Tibial nerve (tissue), 4 donors: ENCODE measurements at regions not wholly inside any gene's neighbourhood (a gene's known extent, or its start where the extent isn't known, plus 50 kb on each side); places are given as distances from the start of the nearest gene placed in this dataset.
"Not testable (repeated sequence)": the region's sequence is repeated elsewhere in the genome, so short reads cannot be mapped to it uniquely, and the experiment has no call there.

ENCODE experiments used
- DNase-seq, 2 donors: peaks; one replicate each; pipeline ENCODE4 v3.0.0-alpha.2; 2019; ENCODE audit warnings: low spot score in 2 of 2
- H3K27ac ChIP-seq, 4 donors: fragments of 200-600 bp; sonication (generic) in 3 of 4; one replicate each; pipeline ENCODE4 v1.5.1; 2017 to 2019; ENCODE audit warnings: mild to moderate bottlenecking in 1 of 4
- H3K27me3 ChIP-seq, 2 donors: fragments of 200-600 bp; sonication (generic) in 1 of 2; one replicate each; pipeline versions ENCODE4 v1.5.1 to v1.6.0; 2017 to 2019
- H3K36me3 ChIP-seq, 3 donors: fragments of 200-600 bp; sonication (generic); one replicate each; pipeline ENCODE4 v1.5.1; 2018 to 2019
- H3K4me1 ChIP-seq, 4 donors: fragments of 200-600 bp; sonication (generic) in 3 of 4; one replicate each; pipeline ENCODE4 v1.5.1; 2017 to 2019
- H3K4me3 ChIP-seq, 4 donors: fragments of 200-600 bp; sonication (generic) in 3 of 4; one replicate each; pipeline ENCODE4 v1.5.1; 2017 to 2019; ENCODE audit warnings: mild to moderate bottlenecking in 1 of 4, moderate library complexity in 1 of 4
- H3K9me3 ChIP-seq, 4 donors: fragments of 200-600 bp; sonication (generic) in 3 of 4; one replicate each; pipeline ENCODE4 v1.5.1; 2017 to 2019
- EP300 ChIP-seq, 2 donors: sonication (generic); formaldehyde crosslinking; IDR thresholded peaks; one replicate each; pipeline ENCODE4 v1.6.1; 2017; ENCODE audit warnings: antibody characterized with exemption in 2 of 2, mild to moderate bottlenecking in 1 of 2
- POLR2A ChIP-seq, 2 donors: fragments of 450-650 bp; IDR thresholded peaks; one replicate each; pipeline ENCODE4 v1.6.1; 2017; ENCODE audit warnings: antibody characterized with exemption in 2 of 2, mild to moderate bottlenecking in 2 of 2, moderate library complexity in 2 of 2
- WGBS, 2 donors: methylation state at CpG; one replicate each; pipeline ENCODE4 v1.1.5; 2018; 5-methylcytosine and 5-hydroxymethylcytosine counted together
- TF ChIP-seq, protein P1 (sequence below), 5 experiments: fragments of 200-600 bp in 3 of 5; fragments of 450-650 bp in 2 of 5; sonication (generic) in 3 of 5; IDR thresholded peaks; one replicate each; pipeline ENCODE4 v1.5.1; 2016 to 2019; ENCODE audit warnings: antibody characterized with exemption in 5 of 5, mild to moderate bottlenecking in 3 of 5, moderate library complexity in 2 of 5

DNA sequence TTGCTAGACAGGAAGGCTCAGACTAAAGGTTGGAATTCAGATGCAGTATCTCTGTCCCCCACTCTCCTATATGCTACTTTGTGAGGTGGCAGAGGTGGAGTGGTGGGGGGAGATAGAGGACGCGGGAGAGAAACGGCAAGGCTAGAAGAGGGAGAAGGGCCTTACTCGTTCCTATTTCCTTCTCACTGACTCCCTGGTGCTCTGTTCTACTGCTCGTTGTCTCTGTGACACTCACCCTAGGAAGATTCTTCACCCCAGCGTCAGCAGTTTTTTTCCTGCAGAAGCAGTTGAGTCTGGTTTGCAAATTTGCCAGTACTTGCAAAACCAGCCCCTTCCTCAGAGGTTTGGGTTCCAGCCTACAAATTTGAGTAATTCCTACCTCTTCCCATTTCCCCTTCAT, 801.1 kb upstream of the SLC35B3 start:
- no peak overlapping the region for H3K4me3 ChIP-seq
- H3K9me3 ChIP-seq: peaks cover 0 to 7% (median 0%) of the 10 kb centered on the region in 4 donors
- TF ChIP-seq EP300 (IDR thresholded peaks at IDR 0.05) (no peak), POLR2A (IDR thresholded peaks at IDR 0.05) (no peak)
- TF ChIP-seq, protein P1, sequence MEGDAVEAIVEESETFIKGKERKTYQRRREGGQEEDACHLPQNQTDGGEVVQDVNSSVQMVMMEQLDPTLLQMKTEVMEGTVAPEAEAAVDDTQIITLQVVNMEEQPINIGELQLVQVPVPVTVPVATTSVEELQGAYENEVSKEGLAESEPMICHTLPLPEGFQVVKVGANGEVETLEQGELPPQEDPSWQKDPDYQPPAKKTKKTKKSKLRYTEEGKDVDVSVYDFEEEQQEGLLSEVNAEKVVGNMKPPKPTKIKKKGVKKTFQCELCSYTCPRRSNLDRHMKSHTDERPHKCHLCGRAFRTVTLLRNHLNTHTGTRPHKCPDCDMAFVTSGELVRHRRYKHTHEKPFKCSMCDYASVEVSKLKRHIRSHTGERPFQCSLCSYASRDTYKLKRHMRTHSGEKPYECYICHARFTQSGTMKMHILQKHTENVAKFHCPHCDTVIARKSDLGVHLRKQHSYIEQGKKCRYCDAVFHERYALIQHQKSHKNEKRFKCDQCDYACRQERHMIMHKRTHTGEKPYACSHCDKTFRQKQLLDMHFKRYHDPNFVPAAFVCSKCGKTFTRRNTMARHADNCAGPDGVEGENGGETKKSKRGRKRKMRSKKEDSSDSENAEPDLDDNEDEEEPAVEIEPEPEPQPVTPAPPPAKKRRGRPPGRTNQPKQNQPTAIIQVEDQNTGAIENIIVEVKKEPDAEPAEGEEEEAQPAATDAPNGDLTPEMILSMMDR (IDR thresholded peaks at IDR 0.05): no peak
- H3K4me1 ChIP-seq: no peaks in the 10 kb centered on the region
- H3K27ac ChIP-seq: no peak overlapping the region
- DNase-seq: no peak
- H3K36me3 ChIP-seq: no peaks in the 10 kb centered on the region
- WGBS, 2 donors: 70 to 71% methylated on average over 6 of the region's 6 CpGs
- no peaks in the 10 kb centered on the region for H3K27me3 ChIP-seq

GRCh38 chr6:9233686-9234085, 798.3 kb upstream of the SLC35B3 start:
- Histone ChIP-seq H3K36me3 (no peaks in the 10 kb centered on the region), H3K27ac (no peak overlapping the region), H3K4me3 (no peak overlapping the region), H3K4me1 (no peaks in the 10 kb centered on the region), H3K27me3 (no peaks in the 10 kb centered on the region), H3K9me3 (peaks cover 0 to 7% (median 0%) of the 10 kb centered on the region in 4 donors)
- WGBS, 2 donors: 66 to 97% methylated on average over 1 of the region's 1 CpG
- no peak for DNase-seq
- no peak for TF ChIP-seq POLR2A (IDR thresholded peaks at IDR 0.05)
- TF ChIP-seq, protein P1 (IDR thresholded peaks at IDR 0.05): no peak
- TF ChIP-seq EP300 (IDR thresholded peaks at IDR 0.05): no peak

- Histone ChIP-seq H3K27ac (no peak overlapping the region), H3K9me3 (peaks cover 0 to 9% (median 0%) of the 10 kb centered on the region in 4 donors), H3K27me3 (no peaks in the 10 kb centered on the region), H3K36me3 (no peaks in the 10 kb centered on the region), H3K4me3 (no peak overlapping the region), H3K4me1 (no peaks in the 10 kb centered on the region)
- no peak for DNase-seq
- no peak for TF ChIP-seq POLR2A (IDR thresholded peaks at IDR 0.05)
- TF ChIP-seq, protein P1 (IDR thresholded peaks at IDR 0.05): no peak
- TF ChIP-seq EP300 (IDR thresholded peaks at IDR 0.05): no peak
- 32 to 63% methylated on average over 2 of the region's 2 CpGs for WGBS, 2 donors
Observed at GRCh38 chr6:9233226-9233625, 797.9 kb upstream of the SLC35B3 start.

GRCh38 chr6:9225441-9225871, 790.1 kb upstream of the SLC35B3 start:
- no peak overlapping the region for H3K4me3 ChIP-seq
- no peak overlapping the region for H3K27ac ChIP-seq
- 28 to 35% methylated on average over 3 of the region's 3 CpGs for WGBS, 2 donors
- no peak for DNase-seq
- no peaks in the 10 kb centered on the region for H3K4me1 ChIP-seq
- H3K27me3 ChIP-seq: no peaks in the 10 kb centered on the region
- H3K36me3 ChIP-seq: no peaks in the 10 kb centered on the region
- peaks cover 0 to 4% (median 0%) of the 10 kb centered on the region in 4 donors for H3K9me3 ChIP-seq
- TF ChIP-seq, protein P1 (IDR thresholded peaks at IDR 0.05): no peak
- TF ChIP-seq POLR2A (IDR thresholded peaks at IDR 0.05) (no peak), EP300 (IDR thresholded peaks at IDR 0.05) (no peak)

DNA sequence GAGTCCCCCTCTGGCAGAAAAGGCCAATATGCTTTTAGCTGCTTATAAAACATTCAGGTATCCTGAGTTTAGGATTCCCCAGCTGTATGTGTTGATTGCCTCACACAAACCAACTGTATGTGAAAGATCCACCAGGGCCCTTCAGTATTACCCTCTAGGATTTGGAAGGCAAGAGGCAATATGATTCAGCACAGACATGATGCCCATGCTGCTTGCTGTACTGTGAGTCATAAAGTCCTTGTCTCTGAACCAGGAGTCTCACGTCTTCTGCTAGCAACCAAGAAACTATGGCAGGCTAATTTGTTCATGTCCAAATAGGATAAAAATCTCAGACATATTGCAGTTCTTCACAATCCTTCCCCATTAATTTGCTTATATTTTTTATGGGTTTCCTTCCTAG, 789.2 kb upstream of the SLC35B3 start:
- H3K27me3 ChIP-seq: no peaks in the 10 kb centered on the region
- DNase-seq: no peak
- no peaks in the 10 kb centered on the region for H3K4me1 ChIP-seq
- no peak overlapping the region for H3K27ac ChIP-seq
- H3K36me3 ChIP-seq: no peaks in the 10 kb centered on the region
- peaks cover 0 to 8% (median 0%) of the 10 kb centered on the region in 4 donors for H3K9me3 ChIP-seq
- WGBS, 2 donors: 100% methylated on average over 1 of the region's 1 CpG
- TF ChIP-seq, protein P1 (IDR thresholded peaks at IDR 0.05): no peak
- TF ChIP-seq POLR2A (IDR thresholded peaks at IDR 0.05): no peak
- no peak for TF ChIP-seq EP300 (IDR thresholded peaks at IDR 0.05)
- no peak overlapping the region for H3K4me3 ChIP-seq

GRCh38 chr6:9213717-9214116, 778.4 kb upstream of the SLC35B3 start:
- H3K36me3 ChIP-seq, H3K4me3 ChIP-seq, H3K27me3 ChIP-seq, H3K27ac ChIP-seq, DNase-seq, H3K4me1 ChIP-seq: not testable (repeated sequence)
- peaks cover 0 to 11% (median 0%) of the 10 kb centered on the region in 4 donors for H3K9me3 ChIP-seq
- 85 to 89% methylated on average over 7 to 8 of the region's 8 CpGs for WGBS, 2 donors
